C4-2B (cell line): ENCODE measurements at regions not wholly inside any gene's neighbourhood (a gene's known extent, or its start where the extent isn't known, plus 50 kb on each side); places are given as distances from the start of the nearest gene placed in this dataset.

Experiments used
- H3K27ac ChIP-seq: fragments of 450-650 bp; 2 replicates; pipeline ENCODE4 v1.5.1; 2017
- ZFX ChIP-seq: fragments of 450-650 bp; IDR thresholded peaks from 2 replicates; pipeline ENCODE4 v1.6.1; 2017
- TF ChIP-seq, protein P1 (sequence below): fragments of 450-650 bp; conservative IDR thresholded peaks from 2 replicates; pipeline ENCODE4 v1.5.1; 2017; ENCODE audit warnings: mild to moderate bottlenecking

DNA sequence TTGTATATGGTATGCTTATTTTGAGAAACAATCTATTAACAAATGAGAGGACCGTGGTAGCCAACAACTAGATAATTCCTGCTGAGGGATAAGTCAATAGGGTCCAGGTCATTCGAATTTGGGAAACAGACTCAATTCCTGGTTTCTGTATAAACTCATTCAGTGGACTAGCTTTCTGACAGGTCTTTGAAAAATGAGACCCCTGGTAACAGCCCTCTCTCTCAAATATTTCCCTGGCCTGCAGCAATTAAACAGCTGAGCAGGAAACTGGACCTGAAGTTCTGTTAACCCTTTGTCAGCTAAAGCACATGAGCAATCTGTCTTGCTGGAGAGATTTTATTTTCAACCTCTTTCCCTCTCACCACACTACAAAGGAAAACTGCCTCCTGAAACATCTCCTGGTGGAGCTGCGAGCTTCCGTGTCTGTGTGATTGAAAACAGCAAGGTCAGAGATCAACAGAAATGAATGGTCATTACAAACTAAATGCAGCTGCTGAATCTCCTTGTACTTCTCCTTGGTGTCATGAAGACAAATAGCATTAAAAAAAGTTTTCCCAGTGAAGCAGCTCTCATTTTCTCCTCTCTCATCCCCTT, 70.3 kb upstream of the CCDC85A start:
- TF ChIP-seq ZFX, result no peak
- TF ChIP-seq, protein P1, sequence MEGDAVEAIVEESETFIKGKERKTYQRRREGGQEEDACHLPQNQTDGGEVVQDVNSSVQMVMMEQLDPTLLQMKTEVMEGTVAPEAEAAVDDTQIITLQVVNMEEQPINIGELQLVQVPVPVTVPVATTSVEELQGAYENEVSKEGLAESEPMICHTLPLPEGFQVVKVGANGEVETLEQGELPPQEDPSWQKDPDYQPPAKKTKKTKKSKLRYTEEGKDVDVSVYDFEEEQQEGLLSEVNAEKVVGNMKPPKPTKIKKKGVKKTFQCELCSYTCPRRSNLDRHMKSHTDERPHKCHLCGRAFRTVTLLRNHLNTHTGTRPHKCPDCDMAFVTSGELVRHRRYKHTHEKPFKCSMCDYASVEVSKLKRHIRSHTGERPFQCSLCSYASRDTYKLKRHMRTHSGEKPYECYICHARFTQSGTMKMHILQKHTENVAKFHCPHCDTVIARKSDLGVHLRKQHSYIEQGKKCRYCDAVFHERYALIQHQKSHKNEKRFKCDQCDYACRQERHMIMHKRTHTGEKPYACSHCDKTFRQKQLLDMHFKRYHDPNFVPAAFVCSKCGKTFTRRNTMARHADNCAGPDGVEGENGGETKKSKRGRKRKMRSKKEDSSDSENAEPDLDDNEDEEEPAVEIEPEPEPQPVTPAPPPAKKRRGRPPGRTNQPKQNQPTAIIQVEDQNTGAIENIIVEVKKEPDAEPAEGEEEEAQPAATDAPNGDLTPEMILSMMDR, result no peak

DNA sequence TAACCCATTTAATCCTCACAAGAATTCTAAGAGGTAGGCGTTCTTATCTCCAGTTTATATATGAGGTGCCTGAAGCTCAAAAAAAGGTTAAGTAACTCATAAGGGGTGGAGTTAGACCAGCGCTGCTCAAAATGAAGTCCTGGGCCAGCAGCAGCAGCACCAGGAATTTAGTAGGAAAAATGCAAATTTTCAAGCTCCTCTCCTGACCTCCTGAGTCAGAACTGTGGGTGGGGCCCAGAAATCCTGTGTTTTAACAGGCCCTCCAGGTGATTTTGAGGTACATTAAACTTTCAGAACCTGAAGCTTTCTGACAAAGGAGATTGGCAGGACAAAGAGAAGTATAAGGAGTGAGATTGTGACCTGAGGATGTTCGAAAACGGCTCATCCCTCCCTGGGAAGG, 66.0 kb upstream of the CCDC85A start:
- no peak overlapping the region for H3K27ac ChIP-seq
- TF ChIP-seq, protein P1, result no peak
- TF ChIP-seq ZFX, result no peak

More for the DNA sequence above, 70.3 kb upstream of the CCDC85A start:
- no peak overlapping the region for H3K27ac ChIP-seq

DNA sequence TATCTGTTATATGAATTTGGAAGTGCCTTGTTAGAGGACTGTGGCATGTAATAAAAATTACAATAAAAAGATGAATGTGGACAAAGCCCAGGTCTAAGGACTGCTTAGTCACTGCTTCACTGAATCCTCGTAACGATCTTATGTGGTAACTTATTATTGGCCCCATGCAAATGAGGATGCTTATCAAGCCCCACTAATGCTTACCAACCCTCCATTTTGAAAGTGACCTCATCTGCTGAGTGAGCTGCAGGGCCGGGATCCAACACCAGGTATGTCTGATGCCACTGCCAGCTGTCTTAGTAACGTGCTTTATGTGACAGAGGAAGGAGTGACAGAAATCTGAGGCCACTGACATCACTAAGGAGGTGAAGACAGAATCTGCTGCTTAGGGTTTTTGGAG, 65.3 kb upstream of the CCDC85A start:
- no peak for TF ChIP-seq ZFX
- TF ChIP-seq, protein P1, result no peak
- H3K27ac ChIP-seq, result no peak overlapping the region

DNA sequence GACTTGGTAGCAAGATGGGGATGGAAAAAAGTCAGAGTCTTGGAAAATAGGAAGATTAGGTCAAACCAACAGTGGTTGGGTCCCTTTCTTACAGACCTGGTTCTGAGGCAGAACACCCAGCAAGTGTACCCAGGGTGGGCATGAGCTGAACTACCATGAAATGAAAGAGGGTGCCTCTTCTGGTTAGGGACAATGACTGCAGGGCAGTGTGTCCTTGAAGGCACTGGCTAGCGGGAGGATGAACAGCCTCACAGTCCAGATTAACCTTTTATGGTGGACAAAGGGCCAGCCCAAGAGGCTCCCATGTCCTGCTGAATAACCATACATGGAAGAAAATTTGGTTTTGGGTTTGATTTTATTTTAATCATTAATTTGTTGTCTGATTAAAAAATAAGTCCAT, 61.8 kb upstream of the CCDC85A start:
- TF ChIP-seq ZFX, result no peak
- TF ChIP-seq, protein P1, result no peak
- H3K27ac ChIP-seq, result no peak overlapping the region

DNA sequence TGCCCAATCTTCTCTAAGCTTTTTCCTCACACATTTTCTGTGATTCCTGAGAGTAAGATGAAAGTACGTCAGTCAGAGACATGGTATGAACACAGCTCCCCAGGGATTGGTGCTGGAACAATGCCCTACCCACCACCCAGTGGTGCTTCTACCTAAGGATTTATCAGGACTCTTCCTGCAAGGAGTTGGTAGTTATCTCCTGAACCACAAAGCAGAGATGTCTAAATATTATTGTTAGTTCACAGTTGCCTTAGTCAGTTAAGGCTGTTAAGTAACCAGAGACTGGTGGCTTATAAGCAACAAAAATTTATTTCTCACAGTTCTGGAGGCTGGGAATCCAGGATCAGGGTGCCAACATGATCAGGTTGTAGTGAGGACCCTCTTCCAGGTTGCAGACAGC, 60.3 kb upstream of the CCDC85A start:
- TF ChIP-seq, protein P1, result no peak
- TF ChIP-seq ZFX, result no peak
- H3K27ac ChIP-seq, result no peak overlapping the region

DNA sequence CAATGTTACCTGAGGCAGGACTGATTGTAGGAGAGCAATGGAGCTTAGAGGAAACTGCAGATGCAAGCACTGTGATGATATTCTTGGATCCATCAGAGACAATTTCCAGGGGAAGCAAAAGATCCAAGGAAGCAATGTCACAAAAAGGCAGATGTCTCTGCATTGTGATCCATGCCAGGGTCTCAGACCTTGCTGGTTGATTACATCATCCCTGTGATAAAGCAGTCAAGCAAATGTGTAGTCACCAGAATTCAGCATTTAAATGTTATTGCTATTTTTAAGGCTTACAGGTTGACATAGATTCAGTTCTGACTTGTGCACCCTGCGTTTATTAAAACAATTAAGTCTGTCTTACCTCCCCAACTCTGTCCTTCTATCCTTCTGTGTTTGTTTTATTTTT, 56.8 kb upstream of the CCDC85A start:
- no peak overlapping the region for H3K27ac ChIP-seq
- TF ChIP-seq ZFX, result no peak
- TF ChIP-seq, protein P1, result no peak

DNA sequence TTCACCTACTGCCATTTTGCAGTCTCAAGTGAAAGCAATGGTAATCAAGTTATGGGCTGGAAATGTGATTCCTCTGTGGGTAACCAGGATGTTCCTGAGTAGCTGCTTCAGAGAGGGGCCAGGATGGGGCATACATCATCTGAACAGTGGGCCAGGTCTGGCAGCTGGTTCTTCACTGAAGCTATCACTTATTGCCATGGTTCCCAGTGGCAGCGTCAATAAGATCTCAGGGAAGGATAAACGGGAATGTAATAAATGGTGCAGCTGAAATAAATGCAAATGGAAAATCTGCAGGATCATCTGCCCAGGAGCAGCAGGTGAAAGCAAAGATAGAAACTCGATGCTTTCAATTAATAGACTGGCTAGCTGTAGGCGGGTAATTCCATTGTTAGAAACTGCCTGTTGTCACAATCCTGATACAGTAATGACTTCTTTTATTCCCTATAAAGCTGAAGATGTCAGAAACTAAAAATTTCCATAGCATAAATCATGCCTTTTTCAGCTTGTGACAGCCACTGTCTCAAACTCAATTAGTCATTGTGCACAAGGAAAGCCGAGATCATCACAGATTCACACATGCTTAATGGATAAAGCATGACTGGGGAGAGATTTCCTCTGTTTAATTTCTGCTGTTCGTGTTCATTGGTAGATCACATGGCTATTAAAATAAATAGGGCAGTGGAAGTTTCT, 56.2 kb upstream of the CCDC85A start:
- H3K27ac ChIP-seq, result no peak overlapping the region
- TF ChIP-seq, protein P1, result no peak
- no peak for TF ChIP-seq ZFX
